H1 (cell line): ENCODE measurements at regions not wholly inside any gene's neighbourhood (a gene's known extent, or its start where the extent isn't known, plus 50 kb on each side); places are given as distances from the start of the nearest gene placed in this dataset.

Source experiments
- BACH1 ChIP-seq: IDR thresholded peaks from 2 replicates; pipeline ENCODE4 v1.6.1; 2012; ENCODE audit warnings: low read length, improper control_type of control experiment
- CTCF ChIP-seq, 3 experiments: IDR thresholded peaks; 1 replicate in 2 of 3; 2 replicates in 1 of 3; pipeline versions ENCODE4 v1.5.1 to v1.6.1; 2011; ENCODE audit warnings: low read length in 3 of 3, mild to moderate bottlenecking in 3 of 3, inconsistent platforms in 2 of 3, low read depth in 1 of 3, moderate library complexity in 1 of 3; ENCODE audit not compliant: insufficient read depth in 1 of 3; ENCODE audit errors: control extremely low read depth in 1 of 3
- EP300 ChIP-seq, 2 experiments: IDR thresholded peaks; 1 replicate in 1 of 2; 2 replicates in 1 of 2; pipeline ENCODE4 v1.6.1; 2011 to 2012; ENCODE audit warnings: low read depth in 2 of 2, low read length in 2 of 2, mild to moderate bottlenecking in 2 of 2, borderline replicate concordance in 1 of 2, inconsistent platforms in 1 of 2, moderate library complexity in 1 of 2
- GTF2F1 ChIP-seq: IDR thresholded peaks from 2 replicates; pipeline ENCODE4 v1.6.1; 2012; ENCODE audit warnings: low read depth, low read length, improper control_type of control experiment, borderline replicate concordance
- KDM1A ChIP-seq: fragments of 200-600, 300-600 bp; sonication (generic); IDR thresholded peaks from 2 replicates; pipeline ENCODE4 v1.7.1; 2016; ENCODE audit warnings: mild to moderate bottlenecking, low read length, borderline replicate concordance
- POLR2AphosphoS5 ChIP-seq: IDR thresholded peaks from 2 replicates; pipeline ENCODE4 v1.6.1; 2011; ENCODE audit warnings: low read depth, low read length
- TEAD4 ChIP-seq: IDR thresholded peaks from 2 replicates; pipeline ENCODE4 v1.6.1; 2012; ENCODE audit warnings: low read depth, low read length, inconsistent platforms, mixed read lengths

DNA sequence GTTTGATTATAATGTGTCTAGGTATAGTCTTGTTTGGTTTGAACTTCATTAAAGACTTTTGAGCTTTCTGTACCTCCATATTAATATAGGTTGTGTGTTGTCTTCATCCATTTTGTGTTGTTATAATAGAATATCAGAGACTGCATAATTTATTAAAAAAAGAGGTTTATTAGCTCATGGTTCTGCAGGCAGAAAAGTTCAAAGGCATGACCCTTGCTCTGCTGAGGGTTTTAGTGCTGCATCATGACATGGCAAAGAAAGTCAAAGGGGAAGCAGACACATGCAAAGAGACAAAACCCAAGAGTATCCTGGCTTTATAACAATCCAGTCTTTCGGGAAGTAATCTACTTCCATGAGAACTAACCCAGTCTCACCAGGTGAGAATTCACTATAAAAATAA is 358.2 kb downstream of the EDEM1 start:
- TF ChIP-seq TEAD4: no peak
- TF ChIP-seq POLR2AphosphoS5: no peak
- TF ChIP-seq CTCF (IDR thresholded peaks at IDR 0.05; ENCODE audit: control extremely low read depth in 1 of 3, insufficient read depth in 1 of 3, low read depth in 1 of 3, low read length in 3 of 3): no peak
- TF ChIP-seq BACH1: no peak
- no peak for TF ChIP-seq EP300 (IDR thresholded peaks at IDR 0.05; ENCODE audit: borderline replicate concordance in 1 of 2, low read depth in 2 of 2, low read length in 2 of 2)
- TF ChIP-seq KDM1A: no peak
- no peak for TF ChIP-seq GTF2F1
